Heart left ventricle (tissue), 4 donors: ENCODE measurements at regions not wholly inside any gene's neighbourhood (a gene's known extent, or its start where the extent isn't known, plus 50 kb on each side); places are given as distances from the start of the nearest gene placed in this dataset.

Experiments used
- microRNA-seq, 4 donors: library from miRNA; unstranded; fragments of <30 nt; microRNA quantifications; one replicate each; pipeline versions ENCODE4 to v1.2.0, GENCODE V29; 2017 to 2020
- donor health status: DM: no; HTN: yes; CAD: no.
- donor health status: DM: yes; HTN: yes; CAD: no.

Small RNA genes in the stretch of these regions (microRNA-seq; reads per million reads assigned to microRNA genes)
- 0 reads per million in 4 donors for gene MIR6078
